Natural killer cell (primary cell): ENCODE measurements at regions not wholly inside any gene's neighbourhood (a gene's known extent, or its start where the extent isn't known, plus 50 kb on each side); places are given as distances from the start of the nearest gene placed in this dataset.

Experiments used
- ATAC-seq, 3 donors: fragments of 150-1000 bp in 2 of 3; fragments of 200-7000 bp in 1 of 3; cut with Tn5 transposase; 1 replicate in 1 of 3; 2 replicates in 2 of 3; pipeline ENCODE4 v1.10.0; 2021; ENCODE audit warnings: mild to moderate bottlenecking in 2 of 3, moderate library complexity in 2 of 3
- DNase-seq, 2 donors: peaks; one replicate each; pipeline versions ENCODE4 v3.0.0 to v3.0.0-alpha.2; 2013 to 2021; ENCODE audit warnings: mixed read lengths in 1 of 2
- H3K27ac ChIP-seq: one replicate; pipeline ENCODE4 v1.5.1; 2013; ENCODE audit warnings: mild to moderate bottlenecking, low read length
- H3K27me3 ChIP-seq: one replicate; pipeline ENCODE4 v1.6.1; 2013; ENCODE audit warnings: low read length; ENCODE audit not compliant: control insufficient read depth, insufficient read depth
- H3K36me3 ChIP-seq: one replicate; pipeline ENCODE4 v1.6.1; 2013; ENCODE audit warnings: low read length; ENCODE audit not compliant: control insufficient read depth, insufficient read depth
- H3K4me1 ChIP-seq: one replicate; pipeline ENCODE4 v1.6.1; 2013; ENCODE audit warnings: low read length; ENCODE audit not compliant: control insufficient read depth, insufficient read depth
- H3K4me3 ChIP-seq: one replicate; pipeline ENCODE4 v1.5.1; 2013; ENCODE audit warnings: low read length
- H3K9me3 ChIP-seq: one replicate; pipeline ENCODE4 v1.6.1; 2013; ENCODE audit warnings: low read length; ENCODE audit not compliant: control insufficient read depth, insufficient read depth
- H3K27ac Mint-ChIP-seq, 2 donors: one replicate each; pipeline ENCODE4 v1.8.0; 2022; ENCODE audit warnings: mild to moderate bottlenecking in 2 of 2, mixed read lengths in 2 of 2, moderate library complexity in 1 of 2
- H3K27me3 Mint-ChIP-seq, 2 donors: one replicate each; pipeline ENCODE4 v1.8.0; 2022; ENCODE audit warnings: low read depth in 2 of 2, mixed read lengths in 2 of 2
- H3K36me3 Mint-ChIP-seq: one replicate; pipeline ENCODE4 v1.8.0; 2022; ENCODE audit warnings: mixed read lengths
- H3K4me1 Mint-ChIP-seq, 2 donors: one replicate each; pipeline ENCODE4 v1.8.0; 2022; ENCODE audit warnings: mixed read lengths in 2 of 2
- H3K4me3 Mint-ChIP-seq: one replicate; pipeline ENCODE4 v1.8.0; 2022; ENCODE audit warnings: mild to moderate bottlenecking, moderate library complexity, mixed read lengths
- H3K9me3 Mint-ChIP-seq, 2 donors: one replicate each; pipeline ENCODE4 v1.8.0; 2022; ENCODE audit warnings: mixed read lengths in 2 of 2
- CTCF ChIP-seq: fragments of 200-600 bp; IDR thresholded peaks from one replicate; pipeline ENCODE4 v1.8.0; 2022; ENCODE audit warnings: antibody characterized with exemption
- WGBS: methylation state at CpG from one replicate; pipeline ENCODE4 v1.1.7; 2013; ENCODE audit warnings: missing lambda C conversion rate; ENCODE audit not compliant: insufficient coverage; 5-methylcytosine and 5-hydroxymethylcytosine counted together
- intact Hi-C: fragments of 100-400 bp; cut with micrococcal nuclease; formaldehyde crosslinking; loops from one replicate; pipeline ENCODE4 v1.14.2; 2022

DNA sequence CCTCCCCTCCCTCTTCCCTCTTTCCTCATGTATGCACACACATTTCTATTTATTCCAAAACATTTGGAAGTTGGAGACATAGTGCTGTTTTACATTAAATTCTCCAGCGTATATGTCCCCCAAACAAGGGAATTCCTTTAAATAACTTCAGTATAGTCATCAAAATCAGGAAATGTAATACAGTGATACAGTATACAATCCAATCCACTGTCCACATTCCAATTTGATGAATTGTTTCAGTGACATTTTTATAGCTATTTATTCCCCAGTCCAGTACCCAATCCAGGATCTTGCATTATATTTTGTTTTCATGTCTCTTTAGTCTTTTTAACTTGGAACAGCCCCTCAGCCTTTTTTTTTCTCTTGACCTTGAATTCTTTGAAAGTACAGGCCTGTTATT, 233.0 kb downstream of the DKK2 start:
- H3K4me3 Mint-ChIP-seq: no peak overlapping the region
- H3K36me3 ChIP-seq: no peaks in the 10 kb centered on the region

DNA sequence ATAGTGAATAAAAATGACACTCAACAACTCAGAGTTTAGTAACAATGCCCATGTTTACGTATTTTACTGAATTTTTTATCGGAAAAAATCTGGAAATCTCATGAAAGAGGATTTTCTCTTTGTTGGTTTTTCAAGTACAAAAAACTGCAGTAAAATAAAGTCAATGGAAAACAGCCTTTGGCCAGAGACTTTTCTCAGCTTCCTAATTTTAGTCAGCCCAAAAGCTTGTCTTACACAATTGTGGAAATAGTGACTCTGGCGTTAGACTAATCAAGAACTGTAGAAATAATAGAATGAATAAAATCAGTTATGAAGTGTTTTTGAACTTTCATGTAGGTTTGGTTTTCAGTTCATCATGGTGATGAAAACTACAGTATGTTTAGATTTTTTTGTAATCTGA, 234.7 kb downstream of the DKK2 start:
- Mint-ChIP-seq H3K9me3 (peaks cover 0 to 5% of the 10 kb centered on the region in 2 donors), H3K27ac (no peak overlapping the region), H3K36me3 (no peaks in the 10 kb centered on the region), H3K4me3 (no peak overlapping the region), H3K27me3 (no peaks in the 10 kb centered on the region), H3K4me1 (no peaks in the 10 kb centered on the region)
- intact Hi-C loops: no loop called here
- no peak for DNase-seq
- Histone ChIP-seq H3K4me1 (no peaks in the 10 kb centered on the region), H3K9me3 (no peaks in the 10 kb centered on the region), H3K4me3 (no peak overlapping the region), H3K27me3 (no peaks in the 10 kb centered on the region), H3K36me3 (no peaks in the 10 kb centered on the region), H3K27ac (no peak overlapping the region)
- no peak for ATAC-seq
- no peak for TF ChIP-seq CTCF
- WGBS: 78% methylated on average over 2 of the region's 3 CpGs

More for the DNA sequence above, 233.0 kb downstream of the DKK2 start:
- ATAC-seq (no peak), DNase-seq (no peak)
- H3K36me3 Mint-ChIP-seq: no peaks in the 10 kb centered on the region
- no peak overlapping the region for H3K27ac ChIP-seq
- H3K9me3 Mint-ChIP-seq: peaks cover 0 to 5% of the 10 kb centered on the region in 2 donors
- no peaks in the 10 kb centered on the region for H3K27me3 ChIP-seq
- 80% methylated on average over 1 of the region's 1 CpG for WGBS
- no peaks in the 10 kb centered on the region for H3K4me1 Mint-ChIP-seq
- H3K4me1 ChIP-seq: no peaks in the 10 kb centered on the region
- no peak overlapping the region for H3K4me3 ChIP-seq
- no peaks in the 10 kb centered on the region for H3K9me3 ChIP-seq
- intact Hi-C loops: no loop called here
- H3K27me3 Mint-ChIP-seq: no peaks in the 10 kb centered on the region
- no peak overlapping the region for H3K27ac Mint-ChIP-seq
- no peak for TF ChIP-seq CTCF

- no peaks in the 10 kb centered on the region for H3K36me3 Mint-ChIP-seq
- Histone ChIP-seq H3K4me3 (no peak overlapping the region), H3K9me3 (no peaks in the 10 kb centered on the region), H3K4me1 (no peaks in the 10 kb centered on the region), H3K27ac (no peak overlapping the region), H3K36me3 (no peaks in the 10 kb centered on the region), H3K27me3 (no peaks in the 10 kb centered on the region)
- H3K27ac Mint-ChIP-seq: no peak overlapping the region
- intact Hi-C loops: no loop called here
- no peaks in the 10 kb centered on the region for H3K4me1 Mint-ChIP-seq
- H3K4me3 Mint-ChIP-seq: no peak overlapping the region
- no peak for ATAC-seq
- TF ChIP-seq CTCF: no peak
- peaks cover 4 to 8% of the 10 kb centered on the region in 2 donors for H3K9me3 Mint-ChIP-seq
- no peak for DNase-seq
- H3K27me3 Mint-ChIP-seq: no peaks in the 10 kb centered on the region
These were observed 239.2 kb downstream of the DKK2 start for GRCh38 chr4:106796876-106797275.

DNA sequence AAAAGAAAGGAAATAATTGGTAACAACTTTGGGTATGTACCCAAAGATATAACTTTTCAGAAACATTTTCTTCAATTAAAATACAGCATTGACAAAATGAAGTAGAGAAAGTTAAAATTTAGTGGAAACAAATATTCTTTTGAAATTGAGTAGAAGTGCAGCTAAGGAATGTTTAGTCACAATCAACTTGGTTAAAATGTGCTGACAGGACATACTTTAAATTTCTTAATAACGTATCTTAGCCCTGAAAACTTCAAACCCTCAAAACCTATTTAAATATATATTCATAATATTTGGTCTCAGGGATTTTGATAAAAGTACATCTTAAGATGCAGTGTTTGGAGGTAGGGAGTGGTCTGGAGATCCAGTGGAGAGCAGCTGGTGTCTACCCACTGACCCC, 240.8 kb downstream of the DKK2 start:
- Histone ChIP-seq H3K9me3 (no peaks in the 10 kb centered on the region), H3K4me1 (no peaks in the 10 kb centered on the region), H3K4me3 (no peak overlapping the region), H3K36me3 (no peaks in the 10 kb centered on the region), H3K27ac (no peak overlapping the region), H3K27me3 (no peaks in the 10 kb centered on the region)
- TF ChIP-seq CTCF: no peak
- Mint-ChIP-seq H3K9me3 (peaks cover 4 to 11% of the 10 kb centered on the region in 2 donors), H3K27me3 (no peaks in the 10 kb centered on the region), H3K27ac (no peak overlapping the region), H3K4me3 (no peak overlapping the region), H3K4me1 (no peaks in the 10 kb centered on the region), H3K36me3 (no peaks in the 10 kb centered on the region)
- DNase-seq: no peak
- intact Hi-C loops: no loop called here
- WGBS: no CpG with 5 or more reads among the region's 1 CpG
- no peak for ATAC-seq
